Uterus (tissue), 2 donors: ENCODE measurements at regions not wholly inside any gene's neighbourhood (a gene's known extent, or its start where the extent isn't known, plus 50 kb on each side); places are given as distances from the start of the nearest gene placed in this dataset.

Source experiments
- CTCF ChIP-seq, 4 experiments: fragments of 200-600 bp in 2 of 4; fragments of 450-650 bp in 2 of 4; sonication (generic) in 2 of 4; IDR thresholded peaks; one replicate each; pipeline ENCODE4 v1.5.1; 2016 to 2019; ENCODE audit warnings: antibody characterized with exemption in 4 of 4, mild to moderate bottlenecking in 2 of 4, moderate library complexity in 1 of 4
- POLR2A ChIP-seq, 2 donors: fragments of 450-650 bp; IDR thresholded peaks; one replicate each; pipeline ENCODE4 v1.6.1; 2016; ENCODE audit warnings: antibody characterized with exemption in 2 of 2, mild to moderate bottlenecking in 1 of 2, moderate library complexity in 1 of 2

DNA sequence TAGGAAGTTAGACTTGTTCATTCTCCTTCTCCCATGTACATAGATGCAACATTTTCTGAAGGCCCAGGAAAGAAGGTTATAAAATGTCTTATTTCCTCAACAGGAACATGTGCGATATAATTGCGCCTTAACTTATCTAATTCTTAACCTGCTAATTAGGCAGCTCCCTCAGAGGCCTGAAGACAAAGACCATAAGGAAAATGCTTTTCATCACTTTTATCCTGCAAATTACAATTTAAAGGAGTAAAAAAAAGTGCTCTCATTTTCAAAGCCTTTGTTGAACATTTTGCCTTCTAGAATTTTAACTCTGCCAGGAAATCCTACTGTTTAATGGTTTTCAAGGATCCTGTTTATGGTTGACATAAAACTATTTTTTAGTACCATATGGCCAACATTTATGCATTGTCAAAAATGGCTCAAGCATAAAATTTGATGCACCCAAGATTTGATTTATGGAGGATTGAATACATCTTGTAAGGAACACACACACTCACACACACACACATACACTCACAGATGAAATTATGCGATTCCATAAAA, 660.4 kb upstream of the TMEM132C start:
- TF ChIP-seq CTCF (IDR thresholded peaks at IDR 0.05) = no peak
- no peak for TF ChIP-seq POLR2A (IDR thresholded peaks at IDR 0.05)
